ENCODE measurements at regions not wholly inside any gene's neighbourhood (a gene's known extent, or its start where the extent isn't known, plus 50 kb on each side); places are given as distances from the start of the nearest gene placed in this dataset.
A peak's percentile ranks its signal among the peaks of the same experiment; 100 is the strongest.
"Not testable (repeated sequence)": the region's sequence is repeated elsewhere in the genome, so short reads cannot be mapped to it uniquely, and the experiment has no call there.

DNA sequence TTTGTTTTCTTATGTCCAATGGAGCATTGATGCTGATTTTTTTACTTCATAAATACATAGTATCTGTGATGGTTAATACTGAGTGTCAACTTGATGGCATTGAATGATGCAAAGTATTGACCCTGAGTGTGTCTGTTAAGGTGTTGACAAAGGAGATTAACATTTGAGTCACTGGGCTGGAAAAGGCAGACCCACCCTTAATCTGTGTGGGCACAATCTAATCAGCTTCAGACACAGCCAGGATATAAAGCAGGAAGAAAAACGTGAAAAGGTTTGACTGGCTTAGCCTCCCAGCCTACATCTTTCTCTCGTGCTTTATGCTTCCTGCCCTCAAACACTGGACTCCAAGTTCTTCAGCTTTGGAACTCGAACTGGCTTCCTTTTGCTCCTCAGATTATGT lies 230.6 kb upstream of the SPRY1 start:
- no peak for DNase-seq

- no peak for DNase-seq
Observed at GRCh38 chr4:123167931-123168330, 228.7 kb upstream of the SPRY1 start.

GRCh38 chr4:123168812-123169211 lies 227.8 kb upstream of the SPRY1 start:
- DNase-seq = no peak

DNA sequence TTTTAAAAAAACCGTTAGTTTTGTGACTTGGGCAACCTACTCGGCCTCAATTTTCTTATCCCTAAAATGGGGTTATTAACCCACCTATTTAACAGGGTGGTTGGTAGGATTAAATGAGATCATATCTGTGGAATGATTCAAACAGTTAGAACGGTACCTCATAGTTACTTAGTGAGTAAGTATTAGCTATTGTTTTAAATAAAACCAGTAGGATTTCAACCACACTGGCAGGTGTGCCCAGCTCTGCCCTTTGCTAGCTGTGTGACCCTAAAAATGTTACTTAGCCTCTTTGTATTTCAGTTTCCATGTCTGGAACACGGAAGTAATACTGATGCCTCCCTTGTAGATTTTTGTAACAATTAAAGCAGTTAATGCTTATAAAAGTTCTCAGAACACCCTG lies 225.8 kb upstream of the SPRY1 start:
- DNase-seq = no peak

- no peak for DNase-seq
Observed at GRCh38 chr4:123176605-123177004, 220.0 kb upstream of the SPRY1 start.

DNA sequence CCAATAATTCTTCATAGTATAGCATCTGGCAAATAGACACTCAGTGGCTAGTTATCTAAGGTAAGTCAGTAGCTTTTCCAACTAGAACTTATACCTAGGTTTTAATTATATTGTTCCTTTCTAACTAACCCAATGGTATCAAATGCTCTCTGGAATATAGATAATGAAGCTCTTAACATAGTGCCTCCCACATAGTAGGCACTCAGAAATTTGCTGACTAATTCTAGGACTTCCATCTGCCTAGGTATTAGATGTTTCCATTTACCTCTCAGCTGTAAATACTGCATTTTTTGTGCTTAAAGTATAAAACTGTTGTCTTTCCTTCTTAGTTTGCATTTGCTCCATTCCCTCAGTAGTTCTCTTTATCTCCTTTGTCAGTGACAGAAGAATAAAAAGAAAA lies 214.3 kb upstream of the SPRY1 start:
- DNase-seq = no peak

- DNase-seq = no peak
Observed at GRCh38 chr4:123183308-123183707, 213.3 kb upstream of the SPRY1 start.

DNA sequence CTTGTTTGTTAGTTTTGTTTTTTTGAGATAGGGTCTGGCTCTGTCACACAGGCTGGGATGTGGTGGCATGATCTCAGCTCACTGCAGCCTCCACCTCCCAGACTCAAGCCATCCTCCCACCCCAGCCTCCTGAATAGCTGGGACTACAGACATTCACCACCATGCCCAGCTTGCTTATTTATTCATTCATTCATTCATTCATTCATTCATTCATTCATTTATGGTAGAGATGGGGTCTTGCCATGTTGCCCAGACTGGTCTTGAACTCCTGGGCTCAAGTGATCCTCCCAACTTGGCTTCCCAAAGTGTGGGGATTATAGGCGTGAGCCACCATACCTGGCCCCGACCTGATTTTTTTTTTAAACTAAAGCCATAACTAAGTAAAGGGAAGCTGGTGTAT lies 212.8 kb upstream of the SPRY1 start:
- DNase-seq = not testable (repeated sequence)

DNA sequence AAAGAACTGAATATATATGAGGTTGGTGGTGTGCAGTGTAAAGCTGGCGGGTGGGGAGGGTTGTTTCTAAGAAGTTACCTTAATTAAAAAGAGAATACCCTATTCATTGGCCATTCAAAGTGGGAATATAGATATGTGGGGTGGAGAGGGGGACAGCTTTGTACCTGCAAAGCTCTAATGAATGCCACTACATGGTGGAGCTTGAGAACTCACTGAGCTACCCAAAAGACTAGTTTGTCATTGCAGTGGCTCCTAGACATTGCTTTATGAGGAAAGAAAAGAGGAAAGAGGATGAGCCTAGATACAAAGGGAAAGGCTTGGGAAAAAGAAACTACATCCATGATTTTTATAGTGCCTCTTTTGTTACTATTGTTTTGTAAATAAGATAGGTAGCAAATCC lies 209.9 kb upstream of the SPRY1 start:
- DNase-seq = no peak

DNA sequence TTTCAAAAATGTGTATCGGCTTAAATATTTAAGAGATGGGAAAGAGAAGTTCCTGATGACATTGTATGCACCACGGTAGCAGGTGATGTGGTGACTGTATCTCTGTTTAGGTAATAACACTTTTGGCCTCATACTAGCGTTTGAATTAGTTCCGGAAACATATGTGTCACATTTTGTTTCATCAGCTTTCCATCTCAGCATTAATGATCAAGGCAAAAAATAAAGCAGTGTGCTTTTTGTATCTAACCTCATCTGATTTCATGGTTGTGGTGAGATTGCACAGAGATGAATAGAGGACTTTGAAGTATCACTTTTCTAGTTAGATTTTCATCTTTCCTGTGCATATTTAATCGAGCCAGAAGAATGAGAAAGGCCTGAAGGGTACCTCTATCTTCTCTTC lies 206.4 kb upstream of the SPRY1 start:
- DNase-seq = no peak

- DNase-seq = no peak
Observed at GRCh38 chr4:123191728-123192127, 204.9 kb upstream of the SPRY1 start.

GRCh38 chr4:123193802-123194367 lies 202.7 kb upstream of the SPRY1 start:
- no peak for DNase-seq

- DNase-seq = no peak
Observed at GRCh38 chr4:123198706-123199105, 197.9 kb upstream of the SPRY1 start.

GRCh38 chr4:123200051-123200940 lies 196.3 kb upstream of the SPRY1 start:
- no peak for DNase-seq

DNA sequence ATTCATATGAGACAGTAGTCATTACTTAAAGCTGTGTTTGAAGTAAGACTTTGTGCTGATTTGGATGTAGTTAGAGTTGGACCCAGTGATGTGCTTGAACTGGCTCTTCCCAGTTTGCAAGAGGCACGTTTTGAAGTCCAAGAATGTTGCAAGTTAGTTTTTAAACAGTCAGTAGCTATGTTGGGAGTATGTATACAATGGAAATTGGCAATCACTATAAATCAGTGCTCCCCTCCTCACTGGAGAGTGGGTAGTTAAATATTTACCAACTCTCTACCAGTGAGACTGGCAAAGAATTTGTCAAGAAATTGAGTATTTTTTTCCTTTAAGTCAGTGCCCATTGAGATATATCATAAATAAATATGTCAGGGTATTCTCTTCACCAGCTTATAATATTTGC lies 191.9 kb upstream of the SPRY1 start:
- DNase-seq = no peak

GRCh38 chr4:123206016-123206415 lies 190.6 kb upstream of the SPRY1 start:
- DNase-seq = no peak

DNA sequence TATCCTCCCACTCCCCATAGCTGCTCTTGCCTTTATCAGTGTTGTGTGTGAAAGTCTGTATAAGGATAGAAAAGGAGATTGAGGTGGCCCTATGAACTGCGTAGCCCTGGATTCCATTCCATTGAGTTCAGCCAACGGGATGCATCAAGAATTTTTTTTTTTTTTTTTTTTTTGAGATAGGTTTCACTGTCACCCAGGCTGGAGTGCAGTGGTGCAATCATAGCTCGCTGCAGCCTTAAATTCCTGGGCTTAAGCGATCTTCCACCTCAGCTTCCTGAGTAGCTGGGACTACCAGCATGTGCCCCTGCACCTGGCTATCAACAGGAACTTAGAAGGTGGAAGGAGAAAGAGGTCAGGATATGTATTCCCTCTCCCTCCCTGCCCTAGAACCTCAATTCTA lies 187.2 kb upstream of the SPRY1 start:
- DNase-seq = no peak

- no peak for DNase-seq
Observed at GRCh38 chr4:123215536-123215935, 181.1 kb upstream of the SPRY1 start.

GRCh38 chr4:123216543-123216942 lies 180.1 kb upstream of the SPRY1 start:
- DNase-seq = no peak

DNA sequence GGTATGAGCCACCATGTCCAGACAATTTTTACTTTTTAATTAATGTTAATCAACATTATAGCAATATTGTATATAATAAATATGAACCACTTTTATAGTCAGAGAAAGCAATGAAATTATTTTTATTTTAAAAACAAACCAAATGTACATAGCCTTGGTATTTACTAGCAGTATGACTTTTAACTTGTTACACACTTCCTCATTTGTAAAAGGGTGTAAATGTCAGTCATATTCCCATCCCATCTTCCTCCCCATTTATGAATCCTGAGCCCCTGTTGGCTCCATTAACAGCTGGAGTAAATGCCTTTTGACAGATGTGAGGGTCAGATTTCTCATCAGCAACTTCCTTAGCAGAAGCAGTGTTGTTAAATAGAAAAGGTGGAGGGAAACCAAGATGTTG lies 179.6 kb upstream of the SPRY1 start:
- no peak for DNase-seq

DNA sequence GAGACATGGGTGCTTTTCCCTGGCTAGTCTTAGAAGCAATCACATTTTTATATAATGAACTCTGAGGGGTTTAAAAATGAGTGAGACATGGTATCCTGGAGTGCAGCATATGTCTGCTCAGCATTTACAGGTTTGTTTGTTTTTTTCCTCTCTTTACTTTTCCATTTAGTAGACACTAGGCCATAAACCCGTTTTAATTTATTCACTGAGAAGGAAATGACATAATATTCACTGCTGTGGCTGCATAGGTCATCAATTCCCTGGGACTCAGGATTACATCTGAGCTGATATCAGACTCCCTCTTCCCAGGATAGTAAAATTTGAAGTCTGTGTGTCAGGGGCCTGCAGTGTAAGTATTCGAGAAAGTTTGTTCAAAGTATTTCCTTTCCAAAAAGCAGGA lies 178.9 kb upstream of the SPRY1 start:
- DNase-seq = peak; percentile 8

DNA sequence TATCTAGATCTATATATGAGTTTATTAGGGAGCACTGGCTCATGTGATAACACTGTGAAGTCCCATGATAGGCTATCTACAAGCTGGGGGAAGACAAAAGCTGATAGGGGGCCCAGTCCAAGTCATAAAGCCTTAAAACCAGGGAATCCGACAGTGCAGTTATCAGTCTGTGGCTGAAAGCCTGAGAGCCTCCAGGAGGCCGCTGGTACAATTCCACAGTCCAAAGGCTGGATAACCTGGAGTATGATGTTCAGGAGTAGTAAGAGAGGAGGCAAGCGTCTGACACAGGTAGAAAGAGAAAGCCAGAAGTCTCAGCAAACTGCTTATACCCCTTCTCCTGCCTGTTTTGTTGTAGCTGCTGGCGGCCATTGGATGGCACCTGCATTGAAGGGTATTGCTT lies 177.6 kb upstream of the SPRY1 start:
- no peak for DNase-seq

DNA sequence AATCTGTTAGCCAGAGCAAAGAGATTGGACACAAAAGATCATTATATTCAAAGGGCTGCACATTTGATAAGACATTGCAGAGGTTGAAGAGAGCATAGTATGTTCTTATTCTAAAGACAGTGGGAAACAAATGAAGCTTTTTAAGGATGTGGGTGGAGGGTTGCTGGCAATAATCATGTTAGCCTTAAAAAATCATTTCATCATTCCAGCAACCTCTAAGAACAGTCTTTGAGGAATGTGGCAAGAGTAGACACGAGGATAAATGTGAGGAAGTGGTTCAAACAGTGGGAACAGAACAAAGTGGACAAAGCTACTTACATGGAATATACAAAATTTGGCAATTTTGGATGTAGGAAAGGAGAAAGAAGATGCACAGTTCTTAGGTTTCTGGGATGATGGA lies 167.3 kb upstream of the SPRY1 start:
- no peak for DNase-seq

DNA sequence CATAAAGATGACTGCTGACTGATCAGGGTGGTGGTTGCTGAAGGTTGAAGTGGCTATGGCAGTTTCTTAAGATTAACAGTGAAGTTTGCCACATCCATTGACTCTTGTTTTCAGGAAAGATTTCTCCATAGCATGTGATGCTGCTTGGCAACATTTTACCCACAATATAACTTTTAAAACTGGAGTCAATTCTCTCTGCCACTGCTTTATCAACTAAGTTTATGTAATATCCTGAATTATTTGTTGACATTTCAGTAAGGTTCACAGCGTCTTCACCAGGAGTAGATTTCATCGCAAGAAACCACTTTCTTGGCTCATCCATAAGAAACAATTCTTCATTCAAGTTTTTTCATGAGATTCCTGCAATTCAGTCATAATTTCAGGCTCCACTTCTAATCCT lies 166.5 kb upstream of the SPRY1 start:
- no peak for DNase-seq

DNA sequence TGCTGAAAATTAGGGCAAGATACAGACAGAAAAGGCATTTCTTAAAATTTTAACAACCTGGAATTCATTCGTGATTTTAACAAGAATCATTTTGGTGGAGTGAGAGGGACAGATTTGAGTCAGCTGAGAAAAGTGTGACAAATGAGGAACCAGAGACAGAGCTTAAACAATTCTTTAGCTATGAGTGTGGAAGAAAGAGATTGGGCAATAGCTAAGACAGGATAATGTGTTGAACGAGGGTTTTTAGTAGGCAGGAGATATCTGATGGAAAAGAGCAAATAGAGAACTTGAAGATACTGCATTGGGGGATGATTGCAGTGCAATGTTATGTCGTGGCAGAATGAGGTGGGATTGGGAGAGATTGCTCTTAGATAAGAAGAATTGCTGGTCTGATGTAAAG lies 164.2 kb upstream of the SPRY1 start:
- no peak for DNase-seq
